ENCODE measurements at regions not wholly inside any gene's neighbourhood (a gene's known extent, or its start where the extent isn't known, plus 50 kb on each side); places are given as distances from the start of the nearest gene placed in this dataset.
"Not testable (repeated sequence)": the region's sequence is repeated elsewhere in the genome, so short reads cannot be mapped to it uniquely, and the experiment has no call there.

GRCh38 chr2:37576194-37576593 is 95.2 kb downstream of the CDC42EP3 start:
- not testable (repeated sequence) for H3K36me3 ChIP-seq (ENCODE audit: insufficient read depth, low read length); H3K4me3 ChIP-seq (ENCODE audit: low read length); H3K4me1 ChIP-seq (ENCODE audit: insufficient read depth, low read length); H3K27me3 Mint-ChIP-seq; H3K9me3 Mint-ChIP-seq; H3K27ac ChIP-seq (ENCODE audit: low read depth, low read length); DNase-seq; H3K9me3 ChIP-seq (ENCODE audit: low read length); H3K27ac Mint-ChIP-seq; H3K4me3 Mint-ChIP-seq; H3K27me3 ChIP-seq (ENCODE audit: insufficient read depth, low read length, poor library complexity, severe bottlenecking); H3K36me3 Mint-ChIP-seq
- CTCF ChIA-PET: interaction anchor here (0.9 kb wide), 1 partner anchor 161 kb away, joined by 4 read pairs; no protein-coding TSS in a partner anchor
- H3K4me1 Mint-ChIP-seq: peaks cover 18 to 25% (median 20%) of the 10 kb centered on the region in 3 donors
- POLR2A ChIA-PET: interaction anchor here (0.6 kb wide), 1 partner anchor 45 kb away, joined by 7 read pairs; no protein-coding TSS in a partner anchor

- ChIA-PET CTCF (interaction anchor here (0.9 kb wide), 1 partner anchor 162 kb away, joined by 4 read pairs; no protein-coding TSS in a partner anchor), POLR2A (no interaction called here)
- Mint-ChIP-seq H3K27me3 (peaks cover 0 to 3% of the 10 kb centered on the region in 2 donors), H3K9me3 (peaks cover 3 to 7% (median 3%) of the 10 kb centered on the region in 5 donors), H3K4me3 (no peak overlapping the region), H3K36me3 (peaks cover 0 to 8% (median 6%) of the 10 kb centered on the region in 3 donors), H3K27ac (peak overlapping the region in 2 of 8 donors; percentile 18 to 28), H3K4me1 (peaks cover 21 to 26% (median 25%) of the 10 kb centered on the region in 3 donors)
- H3K9me3 ChIP-seq (ENCODE audit: low read length): no peaks in the 10 kb centered on the region
- peaks cover 4% of the 10 kb centered on the region for H3K4me1 ChIP-seq (ENCODE audit: insufficient read depth, low read length)
- no peaks in the 10 kb centered on the region for H3K27me3 ChIP-seq (ENCODE audit: insufficient read depth, low read length, poor library complexity, severe bottlenecking)
- H3K27ac ChIP-seq (ENCODE audit: low read depth, low read length): no peak overlapping the region
- H3K36me3 ChIP-seq (ENCODE audit: insufficient read depth, low read length): no peaks in the 10 kb centered on the region
- no peak overlapping the region for H3K4me3 ChIP-seq (ENCODE audit: low read length)
- no peak for DNase-seq
Measured at GRCh38 chr2:37576831-37577230, 94.6 kb downstream of the CDC42EP3 start.

- H3K4me1 Mint-ChIP-seq: peaks cover 38 to 45% (median 45%) of the 10 kb centered on the region in 3 donors
- H3K9me3 ChIP-seq (ENCODE audit: low read length): no peaks in the 10 kb centered on the region
- H3K27ac Mint-ChIP-seq: no peak overlapping the region
- no peaks in the 10 kb centered on the region for H3K36me3 ChIP-seq (ENCODE audit: insufficient read depth, low read length)
- peaks cover 0 to 8% (median 6%) of the 10 kb centered on the region in 3 donors for H3K36me3 Mint-ChIP-seq
- ChIA-PET POLR2A (no interaction called here), CTCF (interaction anchor here (1.1 to 1.2 kb wide), 2 partner anchors 12 to 69 kb away, joined by 4 read pairs; no protein-coding TSS in a partner anchor)
- no peak overlapping the region for H3K4me3 Mint-ChIP-seq
- peaks cover 0 to 3% of the 10 kb centered on the region in 2 donors for H3K27me3 Mint-ChIP-seq
- H3K27me3 ChIP-seq (ENCODE audit: insufficient read depth, low read length, poor library complexity, severe bottlenecking): no peaks in the 10 kb centered on the region
- H3K27ac ChIP-seq (ENCODE audit: low read depth, low read length): no peak overlapping the region
- H3K4me1 ChIP-seq (ENCODE audit: insufficient read depth, low read length): peaks cover 26% of the 10 kb centered on the region
- H3K9me3 Mint-ChIP-seq: peaks cover 3 to 7% (median 3%) of the 10 kb centered on the region in 5 donors
- no peak overlapping the region for H3K4me3 ChIP-seq (ENCODE audit: low read length)
- no peak for DNase-seq
Measured at GRCh38 chr2:37579192-37579713, 92.2 kb downstream of the CDC42EP3 start.

DNA sequence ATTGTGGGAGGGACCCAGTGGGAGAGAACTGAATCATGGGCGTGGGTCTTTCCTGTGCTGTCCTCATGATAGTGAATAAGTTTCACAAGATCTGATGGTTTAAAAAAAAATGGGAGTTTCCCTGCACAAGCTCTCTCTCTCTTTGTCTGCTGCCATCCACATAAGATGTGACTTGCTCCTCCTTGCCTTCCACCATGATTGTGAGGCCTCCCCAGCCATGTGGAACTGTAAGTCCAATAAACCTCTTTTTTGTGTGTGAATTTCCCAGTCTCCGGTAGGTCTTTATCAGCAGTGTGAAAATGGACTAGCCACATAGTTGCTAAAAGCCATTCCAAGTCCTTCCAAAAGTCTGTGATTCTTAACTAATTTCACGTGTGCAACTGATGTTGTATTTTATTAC is 91.5 kb downstream of the CDC42EP3 start:
- H3K27ac ChIP-seq (ENCODE audit: low read depth, low read length); H3K9me3 Mint-ChIP-seq; DNase-seq; H3K36me3 Mint-ChIP-seq; POLR2A ChIA-PET; H3K36me3 ChIP-seq (ENCODE audit: insufficient read depth, low read length); H3K4me3 ChIP-seq (ENCODE audit: low read length); H3K9me3 ChIP-seq (ENCODE audit: low read length); H3K27me3 ChIP-seq (ENCODE audit: insufficient read depth, low read length, poor library complexity, severe bottlenecking); H3K27me3 Mint-ChIP-seq: not testable (repeated sequence)
- Mint-ChIP-seq H3K4me1 (peaks cover 44 to 50% (median 50%) of the 10 kb centered on the region in 3 donors), H3K27ac (peak overlapping the region in 2 of 8 donors; percentile 61 to 75), H3K4me3 (peak overlapping the region in 1 of 7 donors; percentile 17)
- CTCF ChIA-PET: interaction anchor here (1.0 kb wide), 1 partner anchor 46 kb away, joined by 3 read pairs; no protein-coding TSS in a partner anchor
- H3K4me1 ChIP-seq (ENCODE audit: insufficient read depth, low read length): peaks cover 33% of the 10 kb centered on the region

DNA sequence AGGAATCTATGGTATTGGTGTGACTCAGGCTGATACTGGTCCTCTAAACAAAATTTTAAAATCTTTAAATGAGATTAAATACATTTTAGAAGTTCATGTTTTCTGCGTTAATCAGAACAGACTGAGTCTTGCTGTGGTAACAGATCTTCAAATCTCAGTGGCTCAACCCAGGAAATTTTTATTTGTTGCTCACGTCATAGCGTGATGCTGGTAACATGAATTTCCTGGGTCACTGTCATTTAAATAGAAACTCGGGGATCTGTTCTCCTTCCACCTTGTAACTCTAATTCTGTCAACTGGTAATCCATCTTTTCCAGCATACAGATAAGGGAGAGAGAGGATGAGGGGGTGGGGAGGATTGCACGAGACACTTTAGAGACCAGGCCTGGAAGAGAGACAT is 90.0 kb downstream of the CDC42EP3 start:
- H3K27me3 Mint-ChIP-seq: peaks cover 0 to 3% of the 10 kb centered on the region in 2 donors
- H3K9me3 ChIP-seq (ENCODE audit: low read length): no peaks in the 10 kb centered on the region
- H3K4me3 Mint-ChIP-seq: peak overlapping the region in 1 of 7 donors; percentile 42
- no peak overlapping the region for H3K27ac ChIP-seq (ENCODE audit: low read depth, low read length)
- H3K36me3 Mint-ChIP-seq: peaks cover 0 to 8% (median 2%) of the 10 kb centered on the region in 3 donors
- H3K36me3 ChIP-seq (ENCODE audit: insufficient read depth, low read length): no peaks in the 10 kb centered on the region
- DNase-seq: no peak
- H3K4me3 ChIP-seq (ENCODE audit: low read length): no peak overlapping the region
- peaks cover 58 to 65% (median 65%) of the 10 kb centered on the region in 3 donors for H3K4me1 Mint-ChIP-seq
- H3K4me1 ChIP-seq (ENCODE audit: insufficient read depth, low read length): peaks cover 47% of the 10 kb centered on the region
- H3K27me3 ChIP-seq (ENCODE audit: insufficient read depth, low read length, poor library complexity, severe bottlenecking): no peaks in the 10 kb centered on the region
- ChIA-PET CTCF (interaction anchor here (1.4 kb wide), 1 partner anchor 185 kb away, joined by 3 read pairs; no protein-coding TSS in a partner anchor), POLR2A (no interaction called here)
- H3K9me3 Mint-ChIP-seq: peaks cover 3 to 7% (median 3%) of the 10 kb centered on the region in 5 donors
- H3K27ac Mint-ChIP-seq: peak overlapping the region in 4 of 8 donors; percentile 66 to 92 (median 79)

GRCh38 chr2:37582481-37583220 is 88.8 kb downstream of the CDC42EP3 start:
- ChIA-PET CTCF (interaction anchor here (1.1 to 2.2 kb wide), 11 partner anchors 17 to 250 kb away, joined by 3 to 10 read pairs (median 5); no protein-coding TSS in a partner anchor), POLR2A (interaction anchor here (0.9 to 2.0 kb wide), 6 partner anchors 14 to 101 kb away, joined by 3 to 9 read pairs (median 4); no protein-coding TSS in a partner anchor)
- peak in 1 of 5 donors; percentile 25 for DNase-seq
- peaks cover 60% of the 10 kb centered on the region for H3K4me1 ChIP-seq (ENCODE audit: insufficient read depth, low read length)
- peak overlapping the region; percentile 70 to 86 (median 79) for H3K4me3 Mint-ChIP-seq
- peaks cover 68 to 77% (median 77%) of the 10 kb centered on the region in 3 donors for H3K4me1 Mint-ChIP-seq
- peak overlapping the region; percentile 91 to 100 (median 95) for H3K27ac Mint-ChIP-seq
- peak overlapping the region; percentile 7 for H3K4me3 ChIP-seq (ENCODE audit: low read length)
- H3K27me3 Mint-ChIP-seq: peaks cover 0 to 2% of the 10 kb centered on the region in 2 donors
- no peak overlapping the region for H3K27ac ChIP-seq (ENCODE audit: low read depth, low read length)
- no peaks in the 10 kb centered on the region for H3K36me3 ChIP-seq (ENCODE audit: insufficient read depth, low read length)
- H3K9me3 ChIP-seq (ENCODE audit: low read length): no peaks in the 10 kb centered on the region
- H3K27me3 ChIP-seq (ENCODE audit: insufficient read depth, low read length, poor library complexity, severe bottlenecking): no peaks in the 10 kb centered on the region
- H3K9me3 Mint-ChIP-seq: peaks cover 3 to 7% (median 3%) of the 10 kb centered on the region in 5 donors
- peaks cover 0 to 8% (median 2%) of the 10 kb centered on the region in 3 donors for H3K36me3 Mint-ChIP-seq

GRCh38 chr2:37583402-37583801 is 88.0 kb downstream of the CDC42EP3 start:
- Histone ChIP-seq H3K36me3 (ENCODE audit: insufficient read depth, low read length) (no peaks in the 10 kb centered on the region), H3K27ac (ENCODE audit: low read depth, low read length) (no peak overlapping the region), H3K27me3 (ENCODE audit: insufficient read depth, low read length, poor library complexity, severe bottlenecking) (no peaks in the 10 kb centered on the region), H3K4me1 (ENCODE audit: insufficient read depth, low read length) (peaks cover 66% of the 10 kb centered on the region), H3K4me3 (ENCODE audit: low read length) (peak overlapping the region; percentile 7), H3K9me3 (ENCODE audit: low read length) (no peaks in the 10 kb centered on the region)
- no peak for DNase-seq
- Mint-ChIP-seq H3K4me1 (peaks cover 74 to 85% (median 84%) of the 10 kb centered on the region in 3 donors), H3K27ac (peak overlapping the region in 7 of 8 donors; percentile 91 to 100 (median 93)), H3K4me3 (peak overlapping the region; percentile 70 to 86 (median 79)), H3K27me3 (peaks cover 0 to 2% of the 10 kb centered on the region in 2 donors), H3K9me3 (peaks cover 3 to 7% (median 3%) of the 10 kb centered on the region in 5 donors), H3K36me3 (peaks cover 0 to 8% (median 2%) of the 10 kb centered on the region in 3 donors)
- ChIA-PET CTCF (interaction anchor here (1.2 to 2.2 kb wide), 8 partner anchors 17 to 169 kb away, joined by 3 to 10 read pairs (median 6); no protein-coding TSS in a partner anchor), POLR2A (interaction anchor here (1.1 to 2.0 kb wide), 3 partner anchors 16 to 87 kb away, joined by 4 to 9 read pairs (median 7); no protein-coding TSS in a partner anchor)

Measured in CD8-positive, alpha-beta memory T cell (primary cell).